Liver (tissue), 3 donors: ENCODE measurements at regions not wholly inside any gene's neighbourhood (a gene's known extent, or its start where the extent isn't known, plus 50 kb on each side); places are given as distances from the start of the nearest gene placed in this dataset.

Experiments used
- CTCF ChIP-seq: fragments of 150-350 bp; IDR thresholded peaks from 2 replicates; pipeline ENCODE4 v1.5.1; 2017; ENCODE audit warnings: improper control_type of control experiment, low read depth, low read length; ENCODE audit not compliant: missing input control
- EGR1 ChIP-seq, 2 donors: IDR thresholded peaks; 2 replicates each; pipeline ENCODE4 v1.6.1; 2016 to 2018; ENCODE audit warnings: antibody characterized with exemption in 2 of 2, low read depth in 2 of 2
- donor health status: healthy.
- donor health status: healthy.

GRCh38 chr7:131190581-131190980, 137.1 kb upstream of the MKLN1 start:
- TF ChIP-seq CTCF (no peak), EGR1 (IDR thresholded peaks at IDR 0.05; ENCODE audit: low read depth in 2 of 2) (no peak)
